ENCODE measurements at regions not wholly inside any gene's neighbourhood (a gene's known extent, or its start where the extent isn't known, plus 50 kb on each side); places are given as distances from the start of the nearest gene placed in this dataset.

GRCh38 chr10:124332426-124332825, 86.3 kb downstream of the OAT start:
- TF ChIP-seq POLR2A (IDR thresholded peaks at IDR 0.05) (no peak), EP300 (IDR thresholded peaks at IDR 0.05) (no peak)
- TF ChIP-seq, protein P1, sequence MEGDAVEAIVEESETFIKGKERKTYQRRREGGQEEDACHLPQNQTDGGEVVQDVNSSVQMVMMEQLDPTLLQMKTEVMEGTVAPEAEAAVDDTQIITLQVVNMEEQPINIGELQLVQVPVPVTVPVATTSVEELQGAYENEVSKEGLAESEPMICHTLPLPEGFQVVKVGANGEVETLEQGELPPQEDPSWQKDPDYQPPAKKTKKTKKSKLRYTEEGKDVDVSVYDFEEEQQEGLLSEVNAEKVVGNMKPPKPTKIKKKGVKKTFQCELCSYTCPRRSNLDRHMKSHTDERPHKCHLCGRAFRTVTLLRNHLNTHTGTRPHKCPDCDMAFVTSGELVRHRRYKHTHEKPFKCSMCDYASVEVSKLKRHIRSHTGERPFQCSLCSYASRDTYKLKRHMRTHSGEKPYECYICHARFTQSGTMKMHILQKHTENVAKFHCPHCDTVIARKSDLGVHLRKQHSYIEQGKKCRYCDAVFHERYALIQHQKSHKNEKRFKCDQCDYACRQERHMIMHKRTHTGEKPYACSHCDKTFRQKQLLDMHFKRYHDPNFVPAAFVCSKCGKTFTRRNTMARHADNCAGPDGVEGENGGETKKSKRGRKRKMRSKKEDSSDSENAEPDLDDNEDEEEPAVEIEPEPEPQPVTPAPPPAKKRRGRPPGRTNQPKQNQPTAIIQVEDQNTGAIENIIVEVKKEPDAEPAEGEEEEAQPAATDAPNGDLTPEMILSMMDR (IDR thresholded peaks at IDR 0.05) = no peak
